WTC11 (cell line): ENCODE measurements at regions not wholly inside any gene's neighbourhood (a gene's known extent, or its start where the extent isn't known, plus 50 kb on each side); places are given as distances from the start of the nearest gene placed in this dataset.

Experiments used
- ARID4B ChIP-seq: sonication (generic); formaldehyde crosslinking; IDR thresholded peaks from 2 replicates; pipeline ENCODE4 v1.8.0; 2023; ENCODE audit warnings: missing genetic modification reagents, mild to moderate bottlenecking, borderline replicate concordance
- FOXJ3 ChIP-seq: sonication (generic); formaldehyde crosslinking; IDR thresholded peaks from 2 replicates; pipeline ENCODE4 v1.9.0; 2021; ENCODE audit warnings: missing genetic modification reagents, mild to moderate bottlenecking, borderline replicate concordance
- HMGA2 ChIP-seq: fragments of 250-450 bp; sonication (Bioruptor Pico); IDR thresholded peaks from 2 replicates; pipeline ENCODE4 v1.4.0; 2021; ENCODE audit warnings: mild to moderate bottlenecking, moderate library complexity
- SMAD4 ChIP-seq: sonication (generic); formaldehyde crosslinking; IDR thresholded peaks from 2 replicates; pipeline ENCODE4 v1.8.0; 2022; ENCODE audit warnings: mild to moderate bottlenecking, missing genetic modification reagents
- TF ChIP-seq, protein P1 (sequence below): sonication (generic); formaldehyde crosslinking; IDR thresholded peaks from 2 replicates; pipeline ENCODE4 v1.8.1; 2022; ENCODE audit warnings: mild to moderate bottlenecking, moderate library complexity, missing genetic modification reagents
- TF ChIP-seq, protein P2 (sequence below): fragments of 200-600 bp; IDR thresholded peaks from 2 replicates; pipeline ENCODE4 v1.8.0; 2022; ENCODE audit warnings: antibody characterized with exemption
- TF ChIP-seq, protein P3 (sequence below): sonication (generic); formaldehyde crosslinking; IDR thresholded peaks from 2 replicates; pipeline ENCODE4 v1.8.0; 2022; ENCODE audit warnings: mild to moderate bottlenecking, missing genetic modification reagents
- TF ChIP-seq, protein P4 (sequence below): sonication (generic); formaldehyde crosslinking; IDR thresholded peaks from 2 replicates; pipeline ENCODE4 v1.8.1; 2022; ENCODE audit warnings: missing genetic modification reagents, borderline replicate concordance
- TF ChIP-seq, protein P5 (sequence below): sonication (generic); formaldehyde crosslinking; IDR thresholded peaks from 2 replicates; pipeline ENCODE4 v1.8.1; 2023; ENCODE audit warnings: mild to moderate bottlenecking, moderate library complexity, missing genetic modification reagents

- TF ChIP-seq, protein P1, sequence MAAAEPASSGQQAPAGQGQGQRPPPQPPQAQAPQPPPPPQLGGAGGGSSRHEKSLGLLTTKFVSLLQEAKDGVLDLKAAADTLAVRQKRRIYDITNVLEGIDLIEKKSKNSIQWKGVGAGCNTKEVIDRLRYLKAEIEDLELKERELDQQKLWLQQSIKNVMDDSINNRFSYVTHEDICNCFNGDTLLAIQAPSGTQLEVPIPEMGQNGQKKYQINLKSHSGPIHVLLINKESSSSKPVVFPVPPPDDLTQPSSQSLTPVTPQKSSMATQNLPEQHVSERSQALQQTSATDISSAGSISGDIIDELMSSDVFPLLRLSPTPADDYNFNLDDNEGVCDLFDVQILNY (CRISPR knock-in tag): no peak
- TF ChIP-seq ARID4B (no peak), FOXJ3 (CRISPR knock-in tag) (no peak), SMAD4 (CRISPR knock-in tag) (no peak), HMGA2 (no peak)
- TF ChIP-seq, protein P2, sequence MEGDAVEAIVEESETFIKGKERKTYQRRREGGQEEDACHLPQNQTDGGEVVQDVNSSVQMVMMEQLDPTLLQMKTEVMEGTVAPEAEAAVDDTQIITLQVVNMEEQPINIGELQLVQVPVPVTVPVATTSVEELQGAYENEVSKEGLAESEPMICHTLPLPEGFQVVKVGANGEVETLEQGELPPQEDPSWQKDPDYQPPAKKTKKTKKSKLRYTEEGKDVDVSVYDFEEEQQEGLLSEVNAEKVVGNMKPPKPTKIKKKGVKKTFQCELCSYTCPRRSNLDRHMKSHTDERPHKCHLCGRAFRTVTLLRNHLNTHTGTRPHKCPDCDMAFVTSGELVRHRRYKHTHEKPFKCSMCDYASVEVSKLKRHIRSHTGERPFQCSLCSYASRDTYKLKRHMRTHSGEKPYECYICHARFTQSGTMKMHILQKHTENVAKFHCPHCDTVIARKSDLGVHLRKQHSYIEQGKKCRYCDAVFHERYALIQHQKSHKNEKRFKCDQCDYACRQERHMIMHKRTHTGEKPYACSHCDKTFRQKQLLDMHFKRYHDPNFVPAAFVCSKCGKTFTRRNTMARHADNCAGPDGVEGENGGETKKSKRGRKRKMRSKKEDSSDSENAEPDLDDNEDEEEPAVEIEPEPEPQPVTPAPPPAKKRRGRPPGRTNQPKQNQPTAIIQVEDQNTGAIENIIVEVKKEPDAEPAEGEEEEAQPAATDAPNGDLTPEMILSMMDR: no peak
- TF ChIP-seq, protein P3, sequence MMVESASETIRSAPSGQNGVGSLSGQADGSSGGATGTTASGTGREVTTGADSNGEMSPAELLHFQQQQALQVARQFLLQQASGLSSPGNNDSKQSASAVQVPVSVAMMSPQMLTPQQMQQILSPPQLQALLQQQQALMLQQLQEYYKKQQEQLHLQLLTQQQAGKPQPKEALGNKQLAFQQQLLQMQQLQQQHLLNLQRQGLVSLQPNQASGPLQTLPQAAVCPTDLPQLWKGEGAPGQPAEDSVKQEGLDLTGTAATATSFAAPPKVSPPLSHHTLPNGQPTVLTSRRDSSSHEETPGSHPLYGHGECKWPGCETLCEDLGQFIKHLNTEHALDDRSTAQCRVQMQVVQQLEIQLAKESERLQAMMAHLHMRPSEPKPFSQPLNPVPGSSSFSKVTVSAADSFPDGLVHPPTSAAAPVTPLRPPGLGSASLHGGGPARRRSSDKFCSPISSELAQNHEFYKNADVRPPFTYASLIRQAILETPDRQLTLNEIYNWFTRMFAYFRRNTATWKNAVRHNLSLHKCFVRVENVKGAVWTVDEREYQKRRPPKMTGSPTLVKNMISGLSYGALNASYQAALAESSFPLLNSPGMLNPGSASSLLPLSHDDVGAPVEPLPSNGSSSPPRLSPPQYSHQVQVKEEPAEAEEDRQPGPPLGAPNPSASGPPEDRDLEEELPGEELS (CRISPR knock-in tag): no peak
- TF ChIP-seq, protein P4, sequence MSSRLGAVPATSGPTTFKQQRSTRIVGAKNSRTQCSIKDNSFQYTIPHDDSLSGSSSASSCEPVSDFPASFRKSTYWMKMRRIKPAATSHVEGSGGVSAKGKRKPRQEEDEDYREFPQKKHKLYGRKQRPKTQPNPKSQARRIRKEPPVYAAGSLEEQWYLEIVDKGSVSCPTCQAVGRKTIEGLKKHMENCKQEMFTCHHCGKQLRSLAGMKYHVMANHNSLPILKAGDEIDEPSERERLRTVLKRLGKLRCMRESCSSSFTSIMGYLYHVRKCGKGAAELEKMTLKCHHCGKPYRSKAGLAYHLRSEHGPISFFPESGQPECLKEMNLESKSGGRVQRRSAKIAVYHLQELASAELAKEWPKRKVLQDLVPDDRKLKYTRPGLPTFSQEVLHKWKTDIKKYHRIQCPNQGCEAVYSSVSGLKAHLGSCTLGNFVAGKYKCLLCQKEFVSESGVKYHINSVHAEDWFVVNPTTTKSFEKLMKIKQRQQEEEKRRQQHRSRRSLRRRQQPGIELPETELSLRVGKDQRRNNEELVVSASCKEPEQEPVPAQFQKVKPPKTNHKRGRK: no peak
- TF ChIP-seq, protein P5, sequence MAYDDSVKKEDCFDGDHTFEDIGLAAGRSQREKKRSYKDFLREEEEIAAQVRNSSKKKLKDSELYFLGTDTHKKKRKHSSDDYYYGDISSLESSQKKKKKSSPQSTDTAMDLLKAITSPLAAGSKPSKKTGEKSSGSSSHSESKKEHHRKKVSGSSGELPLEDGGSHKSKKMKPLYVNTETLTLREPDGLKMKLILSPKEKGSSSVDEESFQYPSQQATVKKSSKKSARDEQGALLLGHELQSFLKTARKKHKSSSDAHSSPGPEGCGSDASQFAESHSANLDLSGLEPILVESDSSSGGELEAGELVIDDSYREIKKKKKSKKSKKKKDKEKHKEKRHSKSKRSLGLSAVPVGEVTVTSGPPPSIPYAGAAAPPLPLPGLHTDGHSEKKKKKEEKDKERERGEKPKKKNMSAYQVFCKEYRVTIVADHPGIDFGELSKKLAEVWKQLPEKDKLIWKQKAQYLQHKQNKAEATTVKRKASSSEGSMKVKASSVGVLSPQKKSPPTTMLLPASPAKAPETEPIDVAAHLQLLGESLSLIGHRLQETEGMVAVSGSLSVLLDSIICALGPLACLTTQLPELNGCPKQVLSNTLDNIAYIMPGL: no peak
Observed at GRCh38 chr5:145162626-145163025, 672.5 kb downstream of the PRELID2 start.
